Adrenal gland (tissue), 5 donors: ENCODE measurements at regions not wholly inside any gene's neighbourhood (a gene's known extent, or its start where the extent isn't known, plus 50 kb on each side); places are given as distances from the start of the nearest gene placed in this dataset.

Source experiments
- POLR2A ChIP-seq, 2 donors: fragments of 450-650 bp; IDR thresholded peaks; one replicate each; pipeline ENCODE4 v1.6.1; 2017; ENCODE audit warnings: antibody characterized with exemption in 2 of 2, mild to moderate bottlenecking in 2 of 2, moderate library complexity in 1 of 2
- TF ChIP-seq, protein P1 (sequence below), 6 experiments: fragments of 450-650 bp in 4 of 6; fragments of 200-600 bp in 2 of 6; sonication (generic) in 1 of 6; IDR thresholded peaks; 1 replicate in 5 of 6; 2 replicates in 1 of 6; pipeline versions ENCODE4 v1.5.1 to v1.8.0; 2016 to 2021; ENCODE audit warnings: antibody characterized with exemption in 6 of 6, mild to moderate bottlenecking in 2 of 6, moderate library complexity in 1 of 6
- donor health status: DM: no; HTN: no; CAD: no.

DNA sequence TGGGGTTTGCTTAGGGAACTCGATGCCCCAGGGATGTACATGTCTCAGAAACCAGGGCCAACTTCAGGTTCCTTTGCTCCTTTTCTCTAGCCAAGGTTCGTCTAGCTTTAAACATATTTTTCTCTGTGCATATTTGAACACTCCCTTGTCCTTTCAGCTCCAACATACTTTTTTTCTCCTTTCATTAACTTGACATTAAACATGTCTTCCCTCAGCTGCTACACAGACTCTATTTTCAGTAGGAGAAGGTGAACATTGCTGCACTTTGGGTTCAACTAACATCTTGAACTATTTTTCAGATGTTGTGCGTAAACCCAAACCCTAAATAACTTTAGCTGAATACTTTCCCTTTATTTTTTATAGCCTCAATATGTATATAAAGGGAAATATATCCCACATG lies 212.9 kb downstream of the MTX2 start:
- TF ChIP-seq, protein P1, sequence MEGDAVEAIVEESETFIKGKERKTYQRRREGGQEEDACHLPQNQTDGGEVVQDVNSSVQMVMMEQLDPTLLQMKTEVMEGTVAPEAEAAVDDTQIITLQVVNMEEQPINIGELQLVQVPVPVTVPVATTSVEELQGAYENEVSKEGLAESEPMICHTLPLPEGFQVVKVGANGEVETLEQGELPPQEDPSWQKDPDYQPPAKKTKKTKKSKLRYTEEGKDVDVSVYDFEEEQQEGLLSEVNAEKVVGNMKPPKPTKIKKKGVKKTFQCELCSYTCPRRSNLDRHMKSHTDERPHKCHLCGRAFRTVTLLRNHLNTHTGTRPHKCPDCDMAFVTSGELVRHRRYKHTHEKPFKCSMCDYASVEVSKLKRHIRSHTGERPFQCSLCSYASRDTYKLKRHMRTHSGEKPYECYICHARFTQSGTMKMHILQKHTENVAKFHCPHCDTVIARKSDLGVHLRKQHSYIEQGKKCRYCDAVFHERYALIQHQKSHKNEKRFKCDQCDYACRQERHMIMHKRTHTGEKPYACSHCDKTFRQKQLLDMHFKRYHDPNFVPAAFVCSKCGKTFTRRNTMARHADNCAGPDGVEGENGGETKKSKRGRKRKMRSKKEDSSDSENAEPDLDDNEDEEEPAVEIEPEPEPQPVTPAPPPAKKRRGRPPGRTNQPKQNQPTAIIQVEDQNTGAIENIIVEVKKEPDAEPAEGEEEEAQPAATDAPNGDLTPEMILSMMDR (IDR thresholded peaks at IDR 0.05) = no peak
- TF ChIP-seq POLR2A (IDR thresholded peaks at IDR 0.05) = no peak
